ENCODE measurements at regions not wholly inside any gene's neighbourhood (a gene's known extent, or its start where the extent isn't known, plus 50 kb on each side); places are given as distances from the start of the nearest gene placed in this dataset.
A peak's percentile ranks its signal among the peaks of the same experiment; 100 is the strongest.

- no peaks in the 10 kb centered on the region for H3K9me3 ChIP-seq
- no peak for DNase-seq (ENCODE audit: low spot score)
- no peak overlapping the region for H3K27ac ChIP-seq
- TF ChIP-seq CTCF (IDR thresholded peaks at IDR 0.05): peak in 1 of 2 donors; percentile 16
- no peaks in the 10 kb centered on the region for H3K36me3 ChIP-seq
- no peak overlapping the region for H3K4me3 ChIP-seq
- no peaks in the 10 kb centered on the region for H3K27me3 ChIP-seq
- H3K4me1 ChIP-seq: peaks cover 0 to 29% of the 10 kb centered on the region in 2 donors
Measured at GRCh38 chr20:11231742-11232648, 558.2 kb upstream of the JAG1 start.

DNA sequence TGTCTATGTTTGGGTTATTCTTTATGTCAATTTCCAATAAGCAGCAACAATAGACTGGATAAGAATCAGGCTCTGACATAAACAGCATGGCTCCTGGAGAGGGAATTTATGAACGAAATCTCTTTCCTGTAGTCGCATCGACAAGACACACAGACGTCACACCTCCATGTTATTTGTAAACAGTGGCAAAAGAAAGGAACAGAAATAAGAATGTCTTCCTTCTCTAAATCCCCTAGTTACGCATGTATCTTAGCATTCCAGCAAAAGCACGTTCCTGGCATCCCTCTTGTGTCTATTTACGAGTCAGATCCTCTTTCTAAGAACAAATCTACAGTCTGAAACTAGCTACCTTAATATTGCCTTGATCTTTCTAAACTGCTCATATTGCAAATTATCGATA lies 559.1 kb upstream of the JAG1 start:
- no peaks in the 10 kb centered on the region for H3K9me3 ChIP-seq
- H3K4me1 ChIP-seq: peaks cover 0 to 29% of the 10 kb centered on the region in 2 donors
- H3K4me3 ChIP-seq: no peak overlapping the region
- no peak overlapping the region for H3K27ac ChIP-seq
- no peak for DNase-seq (ENCODE audit: low spot score)
- H3K36me3 ChIP-seq: no peaks in the 10 kb centered on the region
- H3K27me3 ChIP-seq: no peaks in the 10 kb centered on the region
- no peak for TF ChIP-seq CTCF (IDR thresholded peaks at IDR 0.05)

DNA sequence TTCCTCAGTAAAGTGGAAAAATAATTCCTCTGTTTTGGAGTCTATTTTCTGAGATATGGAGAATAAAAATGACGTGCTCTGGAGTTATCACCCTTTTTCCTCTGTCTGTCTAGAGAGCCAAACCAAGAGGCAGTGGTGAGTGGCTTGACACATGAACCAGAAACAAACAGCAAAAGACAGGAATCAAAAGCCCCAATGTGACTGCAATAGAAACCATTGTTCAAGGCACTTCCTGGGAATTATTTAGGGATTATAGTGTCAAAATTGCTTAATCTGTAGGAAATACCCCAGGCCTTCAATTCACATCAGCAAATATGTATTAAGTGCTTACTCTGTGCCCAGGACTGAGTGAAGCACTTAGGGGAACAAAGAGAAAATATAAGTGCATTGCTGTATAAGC lies 560.4 kb upstream of the JAG1 start:
- Histone ChIP-seq H3K27ac (no peak overlapping the region), H3K36me3 (no peaks in the 10 kb centered on the region), H3K27me3 (no peaks in the 10 kb centered on the region), H3K9me3 (no peaks in the 10 kb centered on the region), H3K4me3 (no peak overlapping the region), H3K4me1 (peaks cover 0 to 20% of the 10 kb centered on the region in 2 donors)
- no peak for TF ChIP-seq CTCF (IDR thresholded peaks at IDR 0.05)
- DNase-seq (ENCODE audit: low spot score): no peak

DNA sequence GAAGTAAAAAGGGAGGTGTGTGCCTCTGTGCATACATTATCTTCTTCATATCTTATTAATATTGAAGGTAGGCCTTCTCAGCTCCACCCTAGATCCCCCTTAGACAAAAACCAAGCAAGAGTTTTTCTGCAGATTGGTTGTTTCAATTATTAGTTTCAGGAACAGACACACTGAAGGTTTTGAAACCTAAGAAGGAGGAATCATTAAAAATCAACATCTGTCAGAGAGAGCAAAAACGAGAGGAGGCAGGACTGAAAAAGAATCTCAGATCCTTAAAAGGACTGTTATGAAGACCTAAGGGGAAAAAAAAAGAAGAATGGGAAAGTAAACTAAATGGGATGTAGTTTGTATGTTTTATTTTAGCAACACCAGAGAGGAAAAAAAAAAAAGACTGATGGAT lies 560.8 kb upstream of the JAG1 start:
- TF ChIP-seq CTCF (IDR thresholded peaks at IDR 0.05): no peak
- H3K36me3 ChIP-seq: no peaks in the 10 kb centered on the region
- H3K27ac ChIP-seq: peak overlapping the region in 1 of 2 donors; percentile 36
- peaks cover 0 to 15% of the 10 kb centered on the region in 2 donors for H3K4me1 ChIP-seq
- no peak overlapping the region for H3K4me3 ChIP-seq
- no peaks in the 10 kb centered on the region for H3K27me3 ChIP-seq
- no peak for DNase-seq (ENCODE audit: low spot score)
- no peaks in the 10 kb centered on the region for H3K9me3 ChIP-seq

GRCh38 chr20:11235058-11235457 lies 561.3 kb upstream of the JAG1 start:
- H3K4me3 ChIP-seq: no peak overlapping the region
- TF ChIP-seq CTCF (IDR thresholded peaks at IDR 0.05): no peak
- no peaks in the 10 kb centered on the region for H3K36me3 ChIP-seq
- no peak for DNase-seq (ENCODE audit: low spot score)
- H3K27me3 ChIP-seq: no peaks in the 10 kb centered on the region
- no peaks in the 10 kb centered on the region for H3K9me3 ChIP-seq
- H3K4me1 ChIP-seq: peaks cover 0 to 11% of the 10 kb centered on the region in 2 donors
- H3K27ac ChIP-seq: peak overlapping the region in 1 of 2 donors; percentile 36

Measured in right atrium auricular region (tissue), 2 donors.